Astrocyte (in vitro differentiated cells and primary cell): ENCODE measurements at regions not wholly inside any gene's neighbourhood (a gene's known extent, or its start where the extent isn't known, plus 50 kb on each side); places are given as distances from the start of the nearest gene placed in this dataset.
A peak's percentile ranks its signal among the peaks of the same experiment; 100 is the strongest.

ENCODE experiments used
- DNase-seq: peaks from one replicate; pipeline ENCODE4 v3.0.0-alpha.2; 2010; ENCODE audit warnings: low read depth
- FAIRE-seq: peaks from 2 replicates; lab custom pipeline; 2011; peaks lifted over from hg19 to GRCh38; lab: Jason Lieb, UNC
- H2AFZ ChIP-seq: 2 replicates; pipeline ENCODE4 v1.6.0; 2012; ENCODE audit warnings: low read depth, low read length, inconsistent platforms
- H3K27ac ChIP-seq: 2 replicates; pipeline ENCODE4 v1.5.1; 2011; ENCODE audit warnings: low read depth, low read length, inconsistent platforms
- H3K27me3 ChIP-seq: 2 replicates; pipeline ENCODE4 v1.6.0; 2011; ENCODE audit warnings: low read length, inconsistent platforms; ENCODE audit not compliant: insufficient read depth
- H3K36me3 ChIP-seq: 2 replicates; pipeline ENCODE4 v1.5.1; 2011; ENCODE audit warnings: low read length, inconsistent platforms; ENCODE audit not compliant: insufficient read depth
- H3K4me1 ChIP-seq: 2 replicates; pipeline ENCODE4 v1.5.1; 2011; ENCODE audit warnings: low read length, inconsistent platforms; ENCODE audit not compliant: insufficient read depth
- H3K4me2 ChIP-seq: 2 replicates; pipeline ENCODE4 v1.6.0; 2012; ENCODE audit warnings: low read length, inconsistent platforms
- H3K4me3 ChIP-seq: 2 replicates; pipeline ENCODE4 v1.5.1; 2011; ENCODE audit warnings: low read depth, mild to moderate bottlenecking, low read length, inconsistent platforms; ENCODE audit not compliant: insufficient read depth
- H3K79me2 ChIP-seq: 2 replicates; pipeline ENCODE4 v1.6.0; 2012; ENCODE audit warnings: mild to moderate bottlenecking, low read length, inconsistent platforms; ENCODE audit not compliant: insufficient read depth
- H3K9ac ChIP-seq: 2 replicates; pipeline ENCODE4 v1.6.0; 2012; ENCODE audit warnings: mild to moderate bottlenecking, low read length, inconsistent platforms
- H3K9me3 ChIP-seq: 2 replicates; pipeline ENCODE4 v1.5.1; 2012; ENCODE audit warnings: low read depth, mild to moderate bottlenecking, low read length, inconsistent platforms; ENCODE audit not compliant: insufficient read depth
- H4K20me1 ChIP-seq: 2 replicates; pipeline ENCODE4 v1.6.0; 2012; ENCODE audit warnings: low read length, inconsistent platforms; ENCODE audit not compliant: insufficient read depth
- H3K27ac Mint-ChIP-seq: one replicate; pipeline ENCODE4 v1.8.0; 2021; ENCODE audit warnings: mild to moderate bottlenecking, mixed read lengths; ENCODE audit not compliant: unreplicated experiment
- H3K27me3 Mint-ChIP-seq: one replicate; pipeline ENCODE4 v1.8.0; 2021; ENCODE audit warnings: low read depth, mixed read lengths; ENCODE audit not compliant: unreplicated experiment
- H3K36me3 Mint-ChIP-seq: one replicate; pipeline ENCODE4 v1.8.0; 2021; ENCODE audit warnings: low read depth, mixed read lengths; ENCODE audit not compliant: unreplicated experiment
- H3K4me1 Mint-ChIP-seq: one replicate; pipeline ENCODE4 v1.8.0; 2021; ENCODE audit warnings: low read depth, mixed read lengths; ENCODE audit not compliant: unreplicated experiment
- H3K4me3 Mint-ChIP-seq: one replicate; pipeline ENCODE4 v1.8.0; 2021; ENCODE audit warnings: mild to moderate bottlenecking, moderate library complexity, mixed read lengths; ENCODE audit not compliant: unreplicated experiment
- H3K9me3 Mint-ChIP-seq: one replicate; pipeline ENCODE4 v1.8.0; 2021; ENCODE audit warnings: mild to moderate bottlenecking, mixed read lengths; ENCODE audit not compliant: unreplicated experiment
- EZH2 ChIP-seq: IDR thresholded peaks from 2 replicates; pipeline ENCODE4 v1.6.1; 2012; ENCODE audit warnings: mild to moderate bottlenecking, low read length, inconsistent platforms; ENCODE audit not compliant: insufficient read depth
- TF ChIP-seq, protein P1 (sequence below): IDR thresholded peaks from 2 replicates; pipeline ENCODE4 v1.5.1; 2011; ENCODE audit warnings: low read depth, mild to moderate bottlenecking, inconsistent platforms, low read length, moderate library complexity; ENCODE audit not compliant: insufficient read depth

GRCh38 chr15:95494971-95495541 lies 835.4 kb upstream of the NR2F2 start:
- Mint-ChIP-seq H3K9me3 (peaks cover 3% of the 10 kb centered on the region), H3K27ac (no peak overlapping the region), H3K36me3 (no peaks in the 10 kb centered on the region), H3K4me1 (no peaks in the 10 kb centered on the region), H3K27me3 (no peaks in the 10 kb centered on the region), H3K4me3 (no peak overlapping the region)
- TF ChIP-seq, protein P1, sequence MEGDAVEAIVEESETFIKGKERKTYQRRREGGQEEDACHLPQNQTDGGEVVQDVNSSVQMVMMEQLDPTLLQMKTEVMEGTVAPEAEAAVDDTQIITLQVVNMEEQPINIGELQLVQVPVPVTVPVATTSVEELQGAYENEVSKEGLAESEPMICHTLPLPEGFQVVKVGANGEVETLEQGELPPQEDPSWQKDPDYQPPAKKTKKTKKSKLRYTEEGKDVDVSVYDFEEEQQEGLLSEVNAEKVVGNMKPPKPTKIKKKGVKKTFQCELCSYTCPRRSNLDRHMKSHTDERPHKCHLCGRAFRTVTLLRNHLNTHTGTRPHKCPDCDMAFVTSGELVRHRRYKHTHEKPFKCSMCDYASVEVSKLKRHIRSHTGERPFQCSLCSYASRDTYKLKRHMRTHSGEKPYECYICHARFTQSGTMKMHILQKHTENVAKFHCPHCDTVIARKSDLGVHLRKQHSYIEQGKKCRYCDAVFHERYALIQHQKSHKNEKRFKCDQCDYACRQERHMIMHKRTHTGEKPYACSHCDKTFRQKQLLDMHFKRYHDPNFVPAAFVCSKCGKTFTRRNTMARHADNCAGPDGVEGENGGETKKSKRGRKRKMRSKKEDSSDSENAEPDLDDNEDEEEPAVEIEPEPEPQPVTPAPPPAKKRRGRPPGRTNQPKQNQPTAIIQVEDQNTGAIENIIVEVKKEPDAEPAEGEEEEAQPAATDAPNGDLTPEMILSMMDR = no peak
- TF ChIP-seq EZH2 = no peak
- H3K27me3 ChIP-seq = no peaks in the 10 kb centered on the region
- H3K9ac ChIP-seq = peak overlapping the region; percentile 7
- FAIRE-seq (no peak), DNase-seq (peak; percentile 21)
- H3K27ac ChIP-seq = no peak overlapping the region
- H3K36me3 ChIP-seq = no peaks in the 10 kb centered on the region
- H4K20me1 ChIP-seq = no peaks in the 10 kb centered on the region
- H3K79me2 ChIP-seq = no peaks in the 10 kb centered on the region
- H3K4me2 ChIP-seq = peak overlapping the region; percentile 78
- no peaks in the 10 kb centered on the region for H3K9me3 ChIP-seq
- H3K4me1 ChIP-seq = no peaks in the 10 kb centered on the region
- H3K4me3 ChIP-seq = peak overlapping the region; percentile 36
- peak overlapping the region; percentile 83 for H2AFZ ChIP-seq

GRCh38 chr15:95497634-95498033 lies 832.9 kb upstream of the NR2F2 start:
- Histone ChIP-seq H3K9ac (no peak overlapping the region), H2AFZ (no peak overlapping the region), H3K36me3 (no peaks in the 10 kb centered on the region), H3K4me2 (no peak overlapping the region), H4K20me1 (no peaks in the 10 kb centered on the region), H3K27me3 (no peaks in the 10 kb centered on the region), H3K79me2 (no peaks in the 10 kb centered on the region), H3K27ac (no peak overlapping the region), H3K4me3 (no peak overlapping the region), H3K9me3 (no peaks in the 10 kb centered on the region), H3K4me1 (no peaks in the 10 kb centered on the region)
- FAIRE-seq (no peak), DNase-seq (no peak)
- H3K27me3 Mint-ChIP-seq = no peaks in the 10 kb centered on the region
- no peaks in the 10 kb centered on the region for H3K36me3 Mint-ChIP-seq
- H3K4me1 Mint-ChIP-seq = no peaks in the 10 kb centered on the region
- H3K27ac Mint-ChIP-seq = no peak overlapping the region
- no peak for TF ChIP-seq EZH2
- TF ChIP-seq, protein P1 = no peak
- no peak overlapping the region for H3K4me3 Mint-ChIP-seq
- H3K9me3 Mint-ChIP-seq = peaks cover 3% of the 10 kb centered on the region

GRCh38 chr15:95498961-95499360 lies 831.5 kb upstream of the NR2F2 start:
- no peaks in the 10 kb centered on the region for H3K79me2 ChIP-seq
- Mint-ChIP-seq H3K4me3 (no peak overlapping the region), H3K9me3 (peaks cover 3% of the 10 kb centered on the region), H3K27me3 (no peaks in the 10 kb centered on the region), H3K27ac (no peak overlapping the region), H3K4me1 (no peaks in the 10 kb centered on the region), H3K36me3 (no peaks in the 10 kb centered on the region)
- no peak overlapping the region for H3K9ac ChIP-seq
- TF ChIP-seq, protein P1 = no peak
- no peak for TF ChIP-seq EZH2
- no peaks in the 10 kb centered on the region for H3K27me3 ChIP-seq
- H3K9me3 ChIP-seq = no peaks in the 10 kb centered on the region
- H3K4me3 ChIP-seq = no peak overlapping the region
- FAIRE-seq (no peak), DNase-seq (no peak)
- H3K4me2 ChIP-seq = no peak overlapping the region
- H3K27ac ChIP-seq = no peak overlapping the region
- H2AFZ ChIP-seq = no peak overlapping the region
- no peaks in the 10 kb centered on the region for H4K20me1 ChIP-seq
- H3K4me1 ChIP-seq = no peaks in the 10 kb centered on the region
- H3K36me3 ChIP-seq = no peaks in the 10 kb centered on the region
